ENCODE measurements at regions not wholly inside any gene's neighbourhood (a gene's known extent, or its start where the extent isn't known, plus 50 kb on each side); places are given as distances from the start of the nearest gene placed in this dataset.

DNA sequence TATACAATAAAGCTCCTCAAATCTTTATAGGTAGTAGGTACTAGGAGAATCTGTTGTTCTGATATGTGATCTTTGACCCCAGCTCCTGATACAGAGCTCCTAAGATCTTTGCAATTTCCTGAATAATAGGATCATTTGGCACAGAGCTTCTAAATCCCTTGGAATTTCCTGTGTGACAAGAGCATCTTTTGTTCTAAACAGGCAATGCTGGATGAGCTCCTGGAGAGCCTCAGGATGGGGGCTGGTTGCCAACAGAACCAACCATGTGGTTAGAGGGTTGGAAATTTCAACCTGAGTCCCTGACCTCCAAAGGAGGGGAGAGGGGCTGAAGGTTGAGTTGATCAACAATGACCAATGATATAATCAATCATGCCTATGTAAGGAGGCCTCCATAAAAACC, 629.0 kb downstream of the CCSER2 start:
- BruUV-seq (replicated peaks): no TSS peak
- H3K4me3 ChIP-seq: no peak overlapping the region
- DNase-seq (ENCODE audit: extremely low read depth in 1 of 4, low spot score in 3 of 4) (no peak), FAIRE-seq (no peak), ATAC-seq (no peak)
- H3K27me3 ChIP-seq (ENCODE audit: control insufficient read depth in 2 of 2, insufficient read depth in 2 of 2, low read length in 2 of 2): no peaks in the 10 kb centered on the region
- ChIA-PET POLR2A (no interaction called here), CTCF (ENCODE audit: low intra/inter-chr PET ratio) (no interaction called here)
- no peak overlapping the region for H3K4me2 ChIP-seq (ENCODE audit: insufficient read depth, low read length)
- no peaks in the 10 kb centered on the region for H3K79me2 ChIP-seq (ENCODE audit: control insufficient read depth, insufficient read depth, low read length)
- H3K9ac ChIP-seq (ENCODE audit: insufficient read depth in 1 of 2, low read depth in 2 of 2, low read length in 2 of 2): no peak overlapping the region
- H3K9me1 ChIP-seq (ENCODE audit: control insufficient read depth, insufficient read depth, low read length): no peaks in the 10 kb centered on the region
- H3K9me3 ChIP-seq (replicated peaks; ENCODE audit: control insufficient read depth, insufficient read depth, low read depth, low read length): no peaks in the 10 kb centered on the region; the same call in 1 of the 2 replicates
- H3K4me1 ChIP-seq (replicated peaks in 1 of 2; ENCODE audit: control insufficient read depth in 2 of 2, insufficient read depth in 2 of 2, low read length in 2 of 2): no peaks in the 10 kb centered on the region
- H3K36me3 ChIP-seq (ENCODE audit: control insufficient read depth, insufficient read depth, low read length): no peaks in the 10 kb centered on the region
- no peak overlapping the region for H2AFZ ChIP-seq (ENCODE audit: low read depth, low read length)
- intact Hi-C loops (cut with micrococcal nuclease): no loop called here
- in situ Hi-C loops (cut with MboI): no loop called here
- no peaks in the 10 kb centered on the region for H4K20me1 ChIP-seq (replicated peaks; ENCODE audit: control insufficient read depth, insufficient read depth, low read length)
- H3K27ac ChIP-seq (ENCODE audit: extremely low read depth, low read depth, low read length): no peak overlapping the region
- no peak for TF ChIP-seq BRF2 (IDR thresholded peaks at IDR 0.05; ENCODE audit: borderline replicate concordance, insufficient read depth, insufficient read length)
- TF ChIP-seq CBX8 (IDR thresholded peaks at IDR 0.05; ENCODE audit: borderline replicate concordance, extremely low read depth, low read depth, low read length, poor library complexity, severe bottlenecking): no peak
- no peak for TF ChIP-seq ZNF316 (IDR thresholded peaks at IDR 0.05)
- TF ChIP-seq EHMT2 (IDR thresholded peaks at IDR 0.05): no peak
- no peak for TF ChIP-seq JUN (IDR thresholded peaks at IDR 0.05; ENCODE audit: borderline replicate concordance, low read depth, low read length)
- TF ChIP-seq JUN (CRISPR knock-in tag; IDR thresholded peaks at IDR 0.05; ENCODE audit: borderline replicate concordance): no peak
- TF ChIP-seq SUPT5H (IDR thresholded peaks at IDR 0.05): no peak
- no peak for TF ChIP-seq ZNF408 (CRISPR knock-in tag; IDR thresholded peaks at IDR 0.05; ENCODE audit: low read depth)
- no peak for TF ChIP-seq ZNF318 (IDR thresholded peaks at IDR 0.05; ENCODE audit: borderline replicate concordance in 1 of 2, low read depth in 1 of 2)
- TF ChIP-seq POLR2AphosphoS5 (IDR thresholded peaks at IDR 0.05; ENCODE audit: control insufficient read depth, insufficient read depth, low read depth, low read length): no peak
- TF ChIP-seq HNRNPL (IDR thresholded peaks at IDR 0.05; ENCODE audit: low read depth, low read length): no peak
- TF ChIP-seq CCAR2 (IDR thresholded peaks at IDR 0.05; ENCODE audit: low read depth, low read length): no peak
- TF ChIP-seq ZNF57 (CRISPR knock-in tag; IDR thresholded peaks at IDR 0.05): no peak
- no peak for TF ChIP-seq ZKSCAN3 (CRISPR knock-in tag; IDR thresholded peaks at IDR 0.05)

Data from K562 (cell line).